HCT116 (cell line): ENCODE measurements at regions not wholly inside any gene's neighbourhood (a gene's known extent, or its start where the extent isn't known, plus 50 kb on each side); places are given as distances from the start of the nearest gene placed in this dataset.

Source experiments
- ATAC-seq: fragments of 200-7000 bp; cut with Tn5 transposase; 2 replicates; pipeline ENCODE4 v1.9.1; 2020; ENCODE audit warnings: mild to moderate bottlenecking, moderate library complexity
- BruUV-seq: library from RNA; stranded (reverse); fragments of 400-500 nt; replicated peaks from 2 replicates; lab custom pipeline; 2021; lab: Mats Ljungman, UMichigan
- CTCF ChIA-PET: fragments of 300-600 bp; sonication (Branson Sonifier 250); formaldehyde crosslinking; loops from one replicate; lab custom pipeline; 2021; ENCODE audit warnings: antibody characterized with exemption; lab: Charles Lee
- POLR2A ChIA-PET: fragments of 300-600, 350-600 bp; sonication (Branson Sonifier 250); formaldehyde crosslinking; loops from one replicate; lab custom pipeline; 2021; ENCODE audit warnings: antibody characterized with exemption; lab: Charles Lee
- RAD21 ChIA-PET, 2 experiments: fragments of 300-600 bp; sonication (Branson Sonifier 250); formaldehyde crosslinking; loops; one replicate each; lab custom pipeline; 2023; ENCODE audit warnings: low total read pairs in 2 of 2; ENCODE audit not compliant: uncharacterized antibody in 2 of 2, unreplicated experiment in 2 of 2, low non-redundant PET in 1 of 2; lab: Charles Lee
- DNase-seq: peaks from one replicate; pipeline ENCODE4 v3.0.0-alpha.2; 2010; ENCODE audit warnings: low read depth, low spot score
- H2AFZ ChIP-seq: fragments of 200-600 bp; shearing (Covaris generic), sonication (generic); 2 replicates; pipeline ENCODE4 v1.6.1; 2017; ENCODE audit warnings: low read depth, mixed run types, mixed read lengths, antibody characterized with exemption, low read length; ENCODE audit not compliant: poor library complexity, severe bottlenecking
- H3K27ac ChIP-seq: 2 replicates; pipeline ENCODE4 v1.5.1; 2012; ENCODE audit warnings: low read depth, low read length
- H3K27me3 ChIP-seq: fragments of 200-600 bp; sonication (generic); 2 replicates; pipeline ENCODE4 v1.6.1; 2016; ENCODE audit warnings: mixed run types, low read length, mixed read lengths; ENCODE audit not compliant: insufficient read depth
- H3K36me3 ChIP-seq, 2 experiments: fragments of 200-500 bp in 1 of 2; fragments of 200-600 bp in 1 of 2; sonication (Bioruptor generic) in 1 of 2; sonication (generic) in 1 of 2; 2 replicates each; pipeline versions ENCODE4 v1.5.1 to v1.6.1; 2014 to 2016; ENCODE audit warnings: low read length in 2 of 2, inconsistent platforms in 1 of 2, mixed read lengths in 1 of 2, mixed run types in 1 of 2; ENCODE audit not compliant: insufficient read depth in 2 of 2, control insufficient read depth in 1 of 2
- H3K4me1 ChIP-seq, 2 experiments: fragments of 200-600 bp in 1 of 2; sonication (generic) in 1 of 2; 2 replicates each; pipeline versions ENCODE4 v1.5.1 to v1.6.1; 2012 to 2017; ENCODE audit warnings: low read length in 2 of 2, inconsistent platforms in 1 of 2, mild to moderate bottlenecking in 1 of 2, mixed read lengths in 1 of 2, mixed run types in 1 of 2, moderate library complexity in 1 of 2; ENCODE audit not compliant: insufficient read depth in 2 of 2, control insufficient read depth in 1 of 2
- H3K4me2 ChIP-seq: fragments of 200-600 bp; sonication (generic); 2 replicates; pipeline ENCODE4 v1.6.1; 2017; ENCODE audit warnings: mixed run types, low read length, mixed read lengths
- H3K4me3 ChIP-seq, 2 experiments: fragments of 200-600 bp in 1 of 2; sonication (generic) in 1 of 2; replicated peaks in 1 of 2; 2 replicates each; pipeline ENCODE4 v1.5.1; 2011 to 2016; ENCODE audit warnings: low read length in 2 of 2, control low read depth in 1 of 2, low read depth in 1 of 2, mild to moderate bottlenecking in 1 of 2, mixed read lengths in 1 of 2, mixed run types in 1 of 2
- H3K79me2 ChIP-seq: fragments of 200-600 bp; sonication (generic); 2 replicates; pipeline ENCODE4 v1.6.1; 2017; ENCODE audit warnings: mild to moderate bottlenecking, mixed run types, low read length, moderate library complexity, mixed read lengths; ENCODE audit not compliant: insufficient read depth
- H3K9ac ChIP-seq: fragments of 200-600 bp; sonication (generic); 2 replicates; pipeline ENCODE4 v1.6.1; 2016; ENCODE audit warnings: low read length, mixed read lengths
- H3K9me2 ChIP-seq: fragments of 200-600 bp; sonication (generic), shearing (Covaris generic); 2 replicates; pipeline ENCODE4 v1.6.1; 2017; ENCODE audit warnings: mixed run types, mild to moderate bottlenecking, moderate library complexity; ENCODE audit not compliant: insufficient read depth
- H3K9me3 ChIP-seq, 2 experiments: fragments of 200-500 bp in 1 of 2; fragments of 200-600 bp in 1 of 2; sonication (Bioruptor generic) in 1 of 2; sonication (generic) in 1 of 2; 2 replicates each; pipeline ENCODE4 v1.6.1; 2014 to 2017; ENCODE audit warnings: low read length in 2 of 2, mixed read lengths in 2 of 2, inconsistent platforms in 1 of 2, low read depth in 1 of 2, mild to moderate bottlenecking in 1 of 2, mixed run types in 1 of 2, moderate library complexity in 1 of 2; ENCODE audit not compliant: control insufficient read depth in 1 of 2, insufficient read depth in 1 of 2
- H4K20me1 ChIP-seq: fragments of 200-600 bp; sonication (generic), shearing (Covaris generic); 2 replicates; pipeline ENCODE4 v1.6.1; 2017; ENCODE audit warnings: mixed run types, mild to moderate bottlenecking, moderate library complexity; ENCODE audit not compliant: insufficient read depth
- ATF3 ChIP-seq: IDR thresholded peaks from 2 replicates; pipeline ENCODE4 v1.6.1; 2012
- CEBPB ChIP-seq: IDR thresholded peaks from 2 replicates; pipeline ENCODE4 v1.6.1; 2012; ENCODE audit warnings: low read depth
- CTCF ChIP-seq, 3 experiments: fragments of 200-600 bp in 1 of 3; sonication (generic) in 1 of 3; IDR thresholded peaks in 2 of 3; conservative IDR thresholded peaks in 1 of 3; 2 replicates each; pipeline ENCODE4 v1.5.1; 2012 to 2017; ENCODE audit warnings: low read depth in 2 of 3, low read length in 2 of 3, antibody characterized with exemption in 1 of 3, borderline replicate concordance in 1 of 3, control low read depth in 1 of 3, mild to moderate bottlenecking in 1 of 3, mixed read lengths in 1 of 3, mixed run types in 1 of 3, moderate library complexity in 1 of 3; ENCODE audit not compliant: insufficient read depth in 1 of 3
- EGR1 ChIP-seq: IDR thresholded peaks from 2 replicates; pipeline ENCODE4 v1.6.1; 2012; ENCODE audit warnings: low read depth
- ELF1 ChIP-seq: IDR thresholded peaks from 2 replicates; pipeline ENCODE4 v1.6.1; 2012; ENCODE audit warnings: low read depth, borderline replicate concordance
- EZH2 ChIP-seq: fragments of 200-600 bp; sonication (generic); IDR thresholded peaks from 2 replicates; pipeline ENCODE4 v1.6.1; 2017; ENCODE audit warnings: antibody characterized with exemption, mixed run types
- EZH2phosphoT487 ChIP-seq: fragments of 200-600 bp; IDR thresholded peaks from 2 replicates; pipeline ENCODE4 v1.6.1; 2018; ENCODE audit warnings: antibody characterized with exemption, borderline replicate concordance
- FOSL1 ChIP-seq: IDR thresholded peaks from 2 replicates; pipeline ENCODE4 v1.6.1; 2012; ENCODE audit warnings: low read depth
- JUND ChIP-seq: IDR thresholded peaks from 2 replicates; pipeline ENCODE4 v1.6.1; 2012
- MAX ChIP-seq: IDR thresholded peaks from 2 replicates; pipeline ENCODE4 v1.6.1; 2012
- POLR2A ChIP-seq: IDR thresholded peaks from 2 replicates; pipeline ENCODE4 v1.7.0; 2011; ENCODE audit warnings: borderline replicate concordance; ENCODE audit not compliant: insufficient read depth, insufficient read length; ENCODE audit errors: extremely low read depth
- POLR2AphosphoS5 ChIP-seq: IDR thresholded peaks from 2 replicates; pipeline ENCODE4 v1.6.1; 2011; ENCODE audit warnings: mild to moderate bottlenecking, low read depth, low read length, moderate library complexity
- REST ChIP-seq: IDR thresholded peaks from 2 replicates; pipeline ENCODE4 v1.6.1; 2012; ENCODE audit warnings: low read depth
- SIN3A ChIP-seq: IDR thresholded peaks from 2 replicates; pipeline ENCODE4 v1.6.1; 2012; ENCODE audit warnings: low read depth
- SP1 ChIP-seq: IDR thresholded peaks from 2 replicates; pipeline ENCODE4 v1.6.1; 2012; ENCODE audit warnings: low read depth
- SRF ChIP-seq: IDR thresholded peaks from 2 replicates; pipeline ENCODE4 v1.6.1; 2012; ENCODE audit warnings: low read depth
- TCF7L2 ChIP-seq: IDR thresholded peaks from 2 replicates; pipeline ENCODE4 v1.7.0; 2011; ENCODE audit warnings: borderline replicate concordance, inconsistent platforms; ENCODE audit not compliant: insufficient read depth, insufficient read length; ENCODE audit errors: extremely low read depth
- YY1 ChIP-seq: IDR thresholded peaks from 2 replicates; pipeline ENCODE4 v1.6.1; 2011; ENCODE audit warnings: low read length, low read depth, moderate library complexity, mild to moderate bottlenecking; ENCODE audit not compliant: insufficient replicate concordance; ENCODE audit errors: extremely low read depth
- ZFX ChIP-seq: fragments of 450-650 bp; IDR thresholded peaks from 2 replicates; pipeline ENCODE4 v1.6.1; 2017
- intact Hi-C: fragments of 100-400 bp; cut with micrococcal nuclease; formaldehyde crosslinking; loops from 2 replicates; pipeline ENCODE4 v1.10.0; 2022

- H3K27ac ChIP-seq = no peak overlapping the region
- H3K4me3 ChIP-seq = no peak overlapping the region
- no peaks in the 10 kb centered on the region for H3K79me2 ChIP-seq
- no peaks in the 10 kb centered on the region for H3K36me3 ChIP-seq
- ATAC-seq (no peak), DNase-seq (no peak)
- H3K27me3 ChIP-seq = peaks cover 72% of the 10 kb centered on the region
- POLR2A ChIA-PET = no interaction called here
- RAD21 ChIA-PET = no interaction called here
- H3K4me2 ChIP-seq = no peak overlapping the region
- CTCF ChIA-PET = no interaction called here
- H4K20me1 ChIP-seq = no peaks in the 10 kb centered on the region
- intact Hi-C loops = loop anchor here (2.0 kb wide), 1 partner anchor 125 kb away; no protein-coding TSS in a partner anchor
- no peaks in the 10 kb centered on the region for H3K9me2 ChIP-seq
- no TSS peak for BruUV-seq
- no peak overlapping the region for H2AFZ ChIP-seq
- no peak overlapping the region for H3K9ac ChIP-seq
- H3K4me1 ChIP-seq = no peaks in the 10 kb centered on the region
- TF ChIP-seq JUND (no peak), POLR2AphosphoS5 (no peak), YY1 (no peak), ZFX (no peak), CTCF (IDR thresholded peaks at IDR 0.05 in 2 of 3, conservative IDR thresholded peaks at IDR 0.05 in 1 of 3; ENCODE audit: borderline replicate concordance in 1 of 3, insufficient read depth in 1 of 3, low read depth in 2 of 3, low read length in 2 of 3) (no peak), EGR1 (no peak), TCF7L2 (no peak), FOSL1 (no peak), MAX (no peak), SIN3A (no peak), EZH2phosphoT487 (no peak), EZH2 (no peak), ATF3 (no peak), ELF1 (no peak), REST (no peak), SRF (no peak), CEBPB (no peak), POLR2A (no peak), SP1 (no peak)
- H3K9me3 ChIP-seq = no peaks in the 10 kb centered on the region
Measured at GRCh38 chr22:27023591-27023990, 366.2 kb downstream of the MIAT start.
